GM12873 (cell line): ENCODE measurements at regions not wholly inside any gene's neighbourhood (a gene's known extent, or its start where the extent isn't known, plus 50 kb on each side); places are given as distances from the start of the nearest gene placed in this dataset.

Experiments
- CTCF ChIP-seq: IDR thresholded peaks from 2 replicates; pipeline ENCODE4 v1.5.1; 2012; ENCODE audit warnings: low read depth, mild to moderate bottlenecking, moderate library complexity, low read length, control low read depth; ENCODE audit not compliant: insufficient read depth; ENCODE audit errors: missing control alignments

GRCh38 chr11:10941414-10941813 lies 83.6 kb upstream of the ZBED5 start:
- TF ChIP-seq CTCF: no peak

GRCh38 chr11:10938650-10939387 lies 81.0 kb upstream of the ZBED5 start:
- TF ChIP-seq CTCF: no peak

- TF ChIP-seq CTCF: no peak
Measured at GRCh38 chr11:10938231-10938630, 80.4 kb upstream of the ZBED5 start.

- TF ChIP-seq CTCF: no peak
Measured at GRCh38 chr11:10937385-10937771, 79.5 kb upstream of the ZBED5 start.

GRCh38 chr11:10936626-10937384 lies 79.0 kb upstream of the ZBED5 start:
- no peak for TF ChIP-seq CTCF

- TF ChIP-seq CTCF: no peak
Measured at GRCh38 chr11:10935015-10935559, 77.2 kb upstream of the ZBED5 start.

- TF ChIP-seq CTCF: no peak
Measured at GRCh38 chr11:10934293-10934860, 76.5 kb upstream of the ZBED5 start.
